Activated CD4-positive, alpha-beta memory T cell treated with anti-CD3 and anti-CD28 coated beads for 36 hours (primary cell): ENCODE measurements at regions not wholly inside any gene's neighbourhood (a gene's known extent, or its start where the extent isn't known, plus 50 kb on each side); places are given as distances from the start of the nearest gene placed in this dataset.

Experiments used
- CTCF ChIA-PET: fragments of 350-600 bp; sonication (Branson Sonifier 250); formaldehyde crosslinking; loops from one replicate; lab custom pipeline; 2021; ENCODE audit warnings: antibody characterized with exemption, inconsistent platforms; lab: Charles Lee
- POLR2A ChIA-PET: fragments of 350-600 bp; sonication (Branson Sonifier 250); formaldehyde crosslinking; loops from one replicate; lab custom pipeline; 2021; ENCODE audit warnings: antibody characterized with exemption; lab: Charles Lee
- DNase-seq: peaks from one replicate; pipeline ENCODE4 v3.0.0-alpha.2; 2020
- H3K27ac Mint-ChIP-seq: one replicate; pipeline ENCODE4 v1.8.0; 2021; ENCODE audit warnings: mixed read lengths
- H3K27me3 Mint-ChIP-seq: one replicate; pipeline ENCODE4 v1.8.0; 2021; ENCODE audit warnings: mixed read lengths
- H3K36me3 Mint-ChIP-seq: one replicate; pipeline ENCODE4 v1.8.0; 2021; ENCODE audit warnings: mixed read lengths
- H3K4me1 Mint-ChIP-seq: one replicate; pipeline ENCODE4 v1.8.0; 2021; ENCODE audit warnings: low read depth, mixed read lengths
- H3K4me3 Mint-ChIP-seq: one replicate; pipeline ENCODE4 v1.8.0; 2021; ENCODE audit warnings: mild to moderate bottlenecking, mixed read lengths
- H3K9me3 Mint-ChIP-seq: one replicate; pipeline ENCODE4 v1.8.0; 2021; ENCODE audit warnings: mixed read lengths
- intact Hi-C: fragments of 100-400 bp; cut with micrococcal nuclease; formaldehyde crosslinking; loops from one replicate; pipeline ENCODE4 v1.15.1; 2023

DNA sequence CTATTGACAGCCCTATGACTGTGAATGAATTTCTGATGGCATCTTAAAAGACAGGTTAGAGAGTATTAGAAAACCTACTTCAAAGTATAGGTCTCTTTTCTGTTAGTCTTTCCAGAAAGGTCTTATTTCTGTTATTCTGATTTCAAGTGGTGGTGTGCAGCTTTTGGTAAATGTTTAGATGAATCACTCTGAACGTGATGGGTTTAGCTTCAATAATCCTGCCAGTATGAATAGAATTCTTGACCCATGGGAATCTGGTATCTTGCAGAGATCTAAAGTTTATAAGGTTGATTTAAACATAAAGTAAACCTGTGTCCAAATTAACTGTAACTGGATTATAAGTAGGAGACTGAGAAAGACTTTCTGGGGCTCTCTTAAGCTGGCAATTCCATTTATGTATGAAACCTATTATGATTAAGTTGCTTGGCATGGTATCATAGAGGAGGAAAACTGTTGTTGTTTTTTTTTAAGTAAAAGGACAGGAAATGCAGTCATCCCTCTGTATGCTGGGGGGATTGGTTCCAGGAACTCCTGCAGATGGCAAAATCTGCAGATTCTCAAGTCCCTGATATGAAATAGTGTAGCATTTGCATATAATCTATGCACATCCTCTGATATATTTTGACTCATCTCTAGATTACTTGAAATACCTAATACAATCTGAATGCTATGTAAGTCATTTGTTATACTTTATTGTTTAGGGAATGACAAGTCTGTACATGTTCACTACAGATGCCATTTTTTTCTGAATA is 77.0 kb upstream of the ADAMTS19 start:
- DNase-seq, result no peak
- ChIA-PET POLR2A (no interaction called here), CTCF (no interaction called here)
- Mint-ChIP-seq H3K4me1 (no peaks in the 10 kb centered on the region), H3K27ac (no peak overlapping the region), H3K9me3 (no peaks in the 10 kb centered on the region), H3K27me3 (no peaks in the 10 kb centered on the region), H3K4me3 (no peak overlapping the region), H3K36me3 (no peaks in the 10 kb centered on the region)
- intact Hi-C loops, result no loop called here

DNA sequence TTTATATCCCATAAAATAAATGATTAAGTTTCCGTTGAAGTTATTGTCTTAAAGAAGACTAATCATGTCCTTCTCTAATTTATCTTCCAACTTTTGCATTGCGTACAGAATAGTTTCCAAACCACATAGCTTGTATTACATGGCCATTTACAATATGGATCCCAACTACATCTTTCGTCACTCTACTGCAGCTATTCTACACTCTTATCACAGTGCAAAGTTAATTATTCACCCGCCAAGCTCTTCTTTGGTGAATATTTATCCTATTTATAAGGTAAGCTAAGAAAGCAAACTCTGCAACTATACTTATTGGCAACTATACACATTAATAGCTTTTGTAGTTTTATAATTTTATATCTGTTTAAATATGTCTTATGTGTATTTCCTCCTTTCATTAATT is 75.9 kb upstream of the ADAMTS19 start:
- ChIA-PET POLR2A (no interaction called here), CTCF (no interaction called here)
- H3K36me3 Mint-ChIP-seq, result no peaks in the 10 kb centered on the region
- H3K27me3 Mint-ChIP-seq, result no peaks in the 10 kb centered on the region
- no peak for DNase-seq
- no peaks in the 10 kb centered on the region for H3K9me3 Mint-ChIP-seq
- intact Hi-C loops, result no loop called here
- H3K4me1 Mint-ChIP-seq, result no peaks in the 10 kb centered on the region
- H3K27ac Mint-ChIP-seq, result no peak overlapping the region
- H3K4me3 Mint-ChIP-seq, result no peak overlapping the region

DNA sequence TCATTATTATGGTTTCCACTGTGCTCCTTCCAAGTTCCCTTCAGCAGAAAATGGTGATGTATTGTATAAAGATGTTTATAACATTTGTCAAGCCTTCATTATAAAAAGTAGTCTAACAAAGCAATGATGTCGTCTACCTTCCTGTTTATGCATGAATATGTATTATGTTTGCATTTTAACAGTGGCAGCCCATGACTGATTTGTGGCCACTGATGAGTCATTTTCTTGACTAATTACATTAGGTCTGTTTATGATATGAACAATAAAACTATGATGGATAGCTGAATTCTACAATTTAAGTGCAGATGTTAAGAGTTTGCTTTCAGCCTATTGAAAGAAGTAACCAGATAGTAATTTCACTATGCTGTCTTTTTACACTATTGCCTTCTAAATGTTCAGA is 75.4 kb upstream of the ADAMTS19 start:
- ChIA-PET CTCF (no interaction called here), POLR2A (no interaction called here)
- Mint-ChIP-seq H3K27me3 (no peaks in the 10 kb centered on the region), H3K4me3 (no peak overlapping the region), H3K36me3 (no peaks in the 10 kb centered on the region), H3K9me3 (no peaks in the 10 kb centered on the region), H3K4me1 (no peaks in the 10 kb centered on the region), H3K27ac (no peak overlapping the region)
- intact Hi-C loops, result no loop called here
- no peak for DNase-seq

DNA sequence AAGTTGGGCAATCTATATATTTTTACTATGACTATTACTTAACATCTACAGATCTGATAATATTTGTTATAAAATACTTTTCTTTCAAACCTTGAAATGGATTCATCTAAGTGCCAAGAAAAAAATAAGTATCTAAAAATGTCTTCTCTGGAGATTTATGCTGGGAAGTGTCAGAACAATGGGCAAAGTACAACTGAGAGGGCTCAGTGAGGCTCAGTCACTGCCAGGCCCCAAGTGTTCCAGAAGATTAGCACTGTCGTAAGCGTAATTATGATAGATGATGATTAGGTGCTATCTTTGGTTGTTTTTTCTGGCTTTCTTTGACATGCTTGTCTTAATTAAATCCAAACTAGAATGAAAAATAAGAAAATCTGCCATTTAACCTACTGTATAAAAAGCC is 72.2 kb upstream of the ADAMTS19 start:
- no peaks in the 10 kb centered on the region for H3K9me3 Mint-ChIP-seq
- no peaks in the 10 kb centered on the region for H3K27me3 Mint-ChIP-seq
- H3K4me1 Mint-ChIP-seq, result no peaks in the 10 kb centered on the region
- H3K36me3 Mint-ChIP-seq, result no peaks in the 10 kb centered on the region
- no peak overlapping the region for H3K4me3 Mint-ChIP-seq
- POLR2A ChIA-PET, result no interaction called here
- CTCF ChIA-PET, result no interaction called here
- no peak overlapping the region for H3K27ac Mint-ChIP-seq
- DNase-seq, result no peak
- intact Hi-C loops, result no loop called here

DNA sequence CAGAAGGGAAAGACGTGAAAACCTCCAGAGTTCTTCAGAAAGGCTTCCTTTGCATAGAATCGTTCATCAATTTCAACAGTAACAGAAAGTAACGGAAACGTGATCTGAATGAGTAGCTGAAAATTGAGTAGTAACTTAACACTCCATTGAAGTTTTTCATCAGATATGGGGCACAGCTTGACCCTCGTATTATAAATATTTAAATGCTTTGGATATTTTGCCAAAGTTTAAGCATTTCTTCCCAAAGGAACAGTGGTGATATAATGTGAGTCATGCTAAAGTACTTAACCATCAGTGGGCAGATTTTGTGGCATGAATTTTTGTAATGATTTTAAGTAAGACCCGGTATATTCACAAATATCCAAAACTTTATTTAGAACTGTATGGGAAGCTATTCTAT is 67.4 kb upstream of the ADAMTS19 start:
- Mint-ChIP-seq H3K36me3 (no peaks in the 10 kb centered on the region), H3K4me1 (no peaks in the 10 kb centered on the region), H3K27ac (no peak overlapping the region), H3K4me3 (no peak overlapping the region), H3K27me3 (no peaks in the 10 kb centered on the region), H3K9me3 (peaks cover 8% of the 10 kb centered on the region)
- DNase-seq, result no peak
- intact Hi-C loops, result no loop called here
- CTCF ChIA-PET, result no interaction called here
- POLR2A ChIA-PET, result no interaction called here

DNA sequence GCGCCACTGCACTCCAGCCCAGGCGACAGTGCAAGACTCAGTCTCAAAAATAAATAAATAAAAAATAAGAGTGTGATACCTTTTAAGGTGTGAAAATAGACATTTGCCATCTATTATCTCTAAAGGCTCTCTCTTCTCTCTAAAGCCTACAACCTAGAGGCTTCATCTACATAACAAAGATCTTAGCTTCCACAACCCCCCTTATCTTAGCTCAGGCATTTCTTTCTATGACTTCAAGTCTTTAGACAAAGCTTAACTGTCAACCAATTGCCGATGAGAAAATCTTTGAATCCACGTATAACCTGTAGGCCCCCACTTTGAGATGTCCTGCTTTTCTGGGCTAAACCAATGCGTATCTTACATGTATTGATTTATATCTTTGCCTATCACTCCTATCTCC is 64.9 kb upstream of the ADAMTS19 start:
- no peaks in the 10 kb centered on the region for H3K27me3 Mint-ChIP-seq
- H3K36me3 Mint-ChIP-seq, result no peaks in the 10 kb centered on the region
- H3K9me3 Mint-ChIP-seq, result peaks cover 9% of the 10 kb centered on the region
- no peak for DNase-seq
- CTCF ChIA-PET, result no interaction called here
- H3K4me1 Mint-ChIP-seq, result no peaks in the 10 kb centered on the region
- H3K4me3 Mint-ChIP-seq, result no peak overlapping the region
- intact Hi-C loops, result no loop called here
- POLR2A ChIA-PET, result no interaction called here
- H3K27ac Mint-ChIP-seq, result no peak overlapping the region

DNA sequence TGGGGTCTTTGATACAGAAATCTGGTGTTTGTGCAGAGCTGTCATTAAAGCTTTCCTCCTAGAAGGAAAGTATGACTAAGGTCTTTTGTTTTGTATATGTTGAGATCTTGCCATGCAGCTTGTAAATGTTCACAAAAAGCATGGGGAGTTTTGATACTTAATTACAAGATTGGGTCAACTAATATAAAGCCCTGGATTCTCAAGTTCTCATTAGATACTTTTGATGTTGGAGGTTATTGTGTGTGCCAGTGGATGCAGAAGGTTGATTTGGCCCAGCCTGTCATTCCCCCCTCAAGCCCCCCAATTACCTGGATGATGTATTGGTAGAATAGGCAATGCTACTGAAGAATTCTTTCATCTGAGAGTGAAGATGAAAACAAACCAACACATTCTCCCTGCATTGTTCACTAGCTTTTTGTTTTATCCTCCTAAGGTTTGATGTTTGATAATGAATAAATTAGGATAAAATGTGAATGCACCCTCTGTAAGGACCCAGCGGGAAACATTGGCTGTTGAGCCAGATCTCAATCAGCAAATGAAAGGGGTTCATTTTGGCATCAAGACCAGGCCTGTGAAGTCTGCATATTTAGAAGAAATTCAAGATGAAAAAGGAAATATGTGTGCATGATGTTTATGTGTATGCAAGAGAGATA is 61.9 kb upstream of the ADAMTS19 start:
- Mint-ChIP-seq H3K36me3 (no peaks in the 10 kb centered on the region), H3K4me3 (no peak overlapping the region), H3K4me1 (no peaks in the 10 kb centered on the region), H3K27me3 (no peaks in the 10 kb centered on the region), H3K27ac (no peak overlapping the region), H3K9me3 (peaks cover 9% of the 10 kb centered on the region)
- POLR2A ChIA-PET, result no interaction called here
- intact Hi-C loops, result no loop called here
- DNase-seq, result no peak
- CTCF ChIA-PET, result no interaction called here

DNA sequence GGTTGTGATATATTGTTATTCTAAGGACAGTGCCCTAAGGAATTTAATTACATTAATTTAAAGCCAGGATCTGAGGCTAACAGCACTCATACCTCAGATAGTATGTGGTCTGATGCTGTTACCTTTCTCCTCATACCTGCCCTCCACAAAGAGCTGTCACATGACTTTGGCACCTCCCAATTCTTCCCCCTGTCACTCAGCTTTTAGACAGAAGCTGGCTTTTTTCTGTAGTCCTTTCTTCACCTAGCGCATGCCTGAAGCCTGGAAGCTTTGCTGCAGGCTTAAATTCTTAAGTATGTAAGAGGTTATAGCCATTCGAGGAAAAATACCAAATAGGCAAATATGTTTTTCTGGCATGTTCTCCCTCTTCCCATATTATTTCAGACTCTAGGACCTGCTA is 61.0 kb upstream of the ADAMTS19 start:
- Mint-ChIP-seq H3K4me3 (no peak overlapping the region), H3K36me3 (no peaks in the 10 kb centered on the region), H3K27ac (no peak overlapping the region), H3K27me3 (no peaks in the 10 kb centered on the region), H3K4me1 (no peaks in the 10 kb centered on the region), H3K9me3 (peaks cover 9% of the 10 kb centered on the region)
- DNase-seq, result no peak
- CTCF ChIA-PET, result no interaction called here
- intact Hi-C loops, result no loop called here
- POLR2A ChIA-PET, result no interaction called here

DNA sequence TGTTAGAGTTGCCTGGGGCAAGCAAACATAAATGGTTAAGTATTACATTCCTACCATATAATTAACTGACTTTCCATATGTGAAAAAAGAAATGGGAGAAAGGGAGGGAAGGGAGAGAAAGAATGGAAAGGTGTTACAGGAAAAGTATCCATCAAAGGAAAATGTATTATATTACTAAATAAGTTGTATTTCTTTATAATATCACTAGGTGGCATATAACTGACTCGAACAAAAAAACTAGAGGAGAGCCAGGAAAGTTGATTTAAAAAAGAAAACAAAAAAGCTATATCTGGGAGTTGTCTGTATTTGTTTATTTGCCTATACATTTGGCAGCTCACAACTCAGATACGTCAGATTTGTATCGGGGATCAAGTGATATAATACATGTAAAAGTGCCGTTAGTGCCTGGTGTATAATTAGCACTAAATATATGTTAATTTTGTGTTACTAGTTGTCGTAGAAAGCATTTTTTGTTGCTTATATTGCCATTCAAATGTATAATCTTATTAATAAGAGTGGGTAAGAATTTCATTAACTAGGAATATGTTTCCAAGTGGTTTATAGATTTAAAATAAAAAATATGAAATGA is 59.6 kb upstream of the ADAMTS19 start:
- H3K27ac Mint-ChIP-seq, result no peak overlapping the region
- intact Hi-C loops, result no loop called here
- no peaks in the 10 kb centered on the region for H3K4me1 Mint-ChIP-seq
- H3K27me3 Mint-ChIP-seq, result no peaks in the 10 kb centered on the region
- DNase-seq, result no peak
- CTCF ChIA-PET, result no interaction called here
- H3K9me3 Mint-ChIP-seq, result peaks cover 9% of the 10 kb centered on the region
- H3K4me3 Mint-ChIP-seq, result no peak overlapping the region
- POLR2A ChIA-PET, result no interaction called here
- no peaks in the 10 kb centered on the region for H3K36me3 Mint-ChIP-seq

DNA sequence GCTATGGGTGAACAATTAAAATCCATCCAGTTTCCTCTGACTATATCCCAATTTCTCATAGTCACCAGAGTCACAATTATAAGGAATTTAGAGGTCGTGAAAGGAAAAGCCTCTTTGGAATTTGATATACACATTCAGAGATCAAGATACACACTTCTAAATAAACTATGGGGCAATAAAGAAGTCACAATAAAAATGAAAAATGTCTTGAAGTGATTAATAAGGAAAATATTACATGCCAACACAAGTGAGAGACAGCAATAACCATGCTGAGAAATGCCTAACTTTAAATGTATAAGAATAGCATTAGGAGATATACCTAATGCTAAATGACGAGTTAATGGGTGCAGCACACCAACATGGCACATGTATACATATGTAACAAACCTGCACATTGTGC is 54.9 kb upstream of the ADAMTS19 start:
- H3K9me3 Mint-ChIP-seq, result no peaks in the 10 kb centered on the region
- no peak overlapping the region for H3K27ac Mint-ChIP-seq
- DNase-seq, result no peak
- POLR2A ChIA-PET, result no interaction called here
- no peaks in the 10 kb centered on the region for H3K4me1 Mint-ChIP-seq
- CTCF ChIA-PET, result no interaction called here
- no peaks in the 10 kb centered on the region for H3K36me3 Mint-ChIP-seq
- no peak overlapping the region for H3K4me3 Mint-ChIP-seq
- intact Hi-C loops, result no loop called here
- no peaks in the 10 kb centered on the region for H3K27me3 Mint-ChIP-seq

DNA sequence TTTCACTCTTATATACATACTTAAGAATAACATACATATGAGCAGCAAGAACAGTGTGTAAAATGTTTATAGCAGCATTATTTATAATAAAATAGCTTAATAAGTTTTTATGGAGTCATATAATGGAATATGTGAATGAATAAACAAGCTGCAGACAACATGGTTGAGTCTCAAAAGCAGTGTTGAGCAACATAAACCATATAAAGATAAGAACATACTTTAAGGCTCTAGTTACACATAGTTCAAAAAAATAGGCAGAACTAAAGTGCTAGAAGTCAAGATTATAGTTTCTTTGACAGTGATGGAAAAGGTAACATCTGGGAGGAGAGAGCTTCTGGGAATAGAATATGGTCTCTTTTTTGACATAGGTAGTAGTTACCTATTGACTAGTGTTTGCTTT is 53.7 kb upstream of the ADAMTS19 start:
- ChIA-PET CTCF (no interaction called here), POLR2A (no interaction called here)
- no peaks in the 10 kb centered on the region for H3K36me3 Mint-ChIP-seq
- no peaks in the 10 kb centered on the region for H3K9me3 Mint-ChIP-seq
- H3K4me1 Mint-ChIP-seq, result no peaks in the 10 kb centered on the region
- DNase-seq, result no peak
- no peak overlapping the region for H3K27ac Mint-ChIP-seq
- H3K27me3 Mint-ChIP-seq, result no peaks in the 10 kb centered on the region
- H3K4me3 Mint-ChIP-seq, result no peak overlapping the region
- intact Hi-C loops, result no loop called here
